ENCODE measurements at regions not wholly inside any gene's neighbourhood (a gene's known extent, or its start where the extent isn't known, plus 50 kb on each side); places are given as distances from the start of the nearest gene placed in this dataset.

GRCh38 chr4:83174844-83175414 is 60.4 kb upstream of the PLAC8 start:
- WGBS, 2 donors = 78 to 84% methylated on average over 4 of the region's 4 CpGs
- no peaks in the 10 kb centered on the region for H3K9me3 ChIP-seq
- DNase-seq (no peak), ATAC-seq (no peak)
- no peak for TF ChIP-seq CTCF (IDR thresholded peaks at IDR 0.05)
- no peaks in the 10 kb centered on the region for H3K27me3 ChIP-seq
- intact Hi-C loops (cut with DNase I) = no loop called here
- H3K4me1 ChIP-seq = no peaks in the 10 kb centered on the region
- no peak overlapping the region for H3K4me3 ChIP-seq
- H3K36me3 ChIP-seq (replicated peaks in 1 of 2; ENCODE audit: insufficient read depth in 1 of 2, low read depth in 2 of 2) = no peaks in the 10 kb centered on the region
- H3K27ac ChIP-seq = no peak overlapping the region

GRCh38 chr4:83172371-83172770 is 57.8 kb upstream of the PLAC8 start:
- intact Hi-C loops (cut with DNase I) = no loop called here
- WGBS, 2 donors = 83 to 88% methylated on average over 5 of the region's 5 CpGs
- no peak for TF ChIP-seq POLR2A (IDR thresholded peaks at IDR 0.05)
- no peak for TF ChIP-seq CTCF (IDR thresholded peaks at IDR 0.05)
- DNase-seq (no peak), ATAC-seq (no peak)
- H3K27me3 ChIP-seq = no peaks in the 10 kb centered on the region
- H3K36me3 ChIP-seq (replicated peaks in 1 of 2; ENCODE audit: insufficient read depth in 1 of 2, low read depth in 2 of 2) = no peaks in the 10 kb centered on the region
- no peak overlapping the region for H3K27ac ChIP-seq
- no peaks in the 10 kb centered on the region for H3K9me3 ChIP-seq
- no peaks in the 10 kb centered on the region for H3K4me1 ChIP-seq
- H3K4me3 ChIP-seq = no peak overlapping the region

GRCh38 chr4:83171436-83172039 is 57.0 kb upstream of the PLAC8 start:
- DNase-seq (no peak), ATAC-seq (no peak)
- H3K9me3 ChIP-seq = no peaks in the 10 kb centered on the region
- no peak overlapping the region for H3K27ac ChIP-seq
- no peak for TF ChIP-seq CTCF (IDR thresholded peaks at IDR 0.05)
- TF ChIP-seq POLR2A (IDR thresholded peaks at IDR 0.05) = no peak
- H3K4me3 ChIP-seq = no peak overlapping the region
- H3K27me3 ChIP-seq = no peaks in the 10 kb centered on the region
- WGBS, 2 donors = 59 to 68% methylated on average over 2 of the region's 2 CpGs
- H3K4me1 ChIP-seq = no peaks in the 10 kb centered on the region
- H3K36me3 ChIP-seq (replicated peaks in 1 of 2; ENCODE audit: insufficient read depth in 1 of 2, low read depth in 2 of 2) = no peaks in the 10 kb centered on the region
- intact Hi-C loops (cut with DNase I) = no loop called here

- Histone ChIP-seq H3K4me3 (no peak overlapping the region), H3K9me3 (no peaks in the 10 kb centered on the region), H3K27me3 (no peaks in the 10 kb centered on the region), H3K4me1 (no peaks in the 10 kb centered on the region), H3K27ac (no peak overlapping the region), H3K36me3 (replicated peaks in 1 of 2; ENCODE audit: insufficient read depth in 1 of 2, low read depth in 2 of 2) (no peaks in the 10 kb centered on the region)
- ATAC-seq (no peak), DNase-seq (no peak)
- TF ChIP-seq CTCF (IDR thresholded peaks at IDR 0.05) (no peak), POLR2A (IDR thresholded peaks at IDR 0.05) (no peak)
- intact Hi-C loops (cut with DNase I) = no loop called here
- WGBS, 2 donors = 55 to 68% methylated on average over 4 of the region's 4 CpGs
Observed at GRCh38 chr4:83170952-83171399, 56.4 kb upstream of the PLAC8 start.
